ENCODE measurements at regions not wholly inside any gene's neighbourhood (a gene's known extent, or its start where the extent isn't known, plus 50 kb on each side); places are given as distances from the start of the nearest gene placed in this dataset.

GRCh38 chr1:208825300-208825699 lies 581.1 kb upstream of the PLXNA2 start:
- Mint-ChIP-seq H3K27ac (no peak overlapping the region), H3K4me1 (ENCODE audit: low read depth) (no peaks in the 10 kb centered on the region), H3K36me3 (ENCODE audit: low read depth) (no peaks in the 10 kb centered on the region), H3K9me3 (peaks cover 18% of the 10 kb centered on the region), H3K27me3 (ENCODE audit: insufficient read depth) (no peaks in the 10 kb centered on the region), H3K4me3 (no peak overlapping the region)
- DNase-seq = no peak
- TF ChIP-seq CTCF (IDR thresholded peaks at IDR 0.05) = no peak

DNA sequence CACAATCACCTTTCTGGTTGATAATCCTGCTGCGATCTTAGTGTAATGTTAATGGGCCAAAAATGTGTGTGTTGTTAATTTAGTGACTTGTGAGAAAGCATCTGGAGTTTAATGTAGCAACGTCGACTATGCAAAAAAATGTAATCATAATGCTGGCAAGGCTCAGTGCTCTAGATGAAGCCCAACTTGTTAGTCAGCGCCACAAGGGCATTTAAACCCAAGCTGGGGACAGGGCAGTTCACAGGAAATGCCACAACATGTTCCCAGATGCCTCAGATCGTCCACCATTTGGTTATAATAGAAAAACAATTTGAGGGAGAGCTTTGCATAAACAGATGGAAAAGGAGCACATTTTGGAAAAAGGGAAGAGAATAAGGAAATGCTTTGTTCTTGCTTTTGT lies 585.4 kb upstream of the PLXNA2 start:
- H3K36me3 Mint-ChIP-seq (ENCODE audit: low read depth) = no peaks in the 10 kb centered on the region; the same call in 1 of the 2 replicates
- H3K9me3 Mint-ChIP-seq = peaks cover 20% of the 10 kb centered on the region
- no peak overlapping the region for H3K4me3 Mint-ChIP-seq
- TF ChIP-seq CTCF (IDR thresholded peaks at IDR 0.05) = no peak
- no peaks in the 10 kb centered on the region for H3K4me1 Mint-ChIP-seq (ENCODE audit: low read depth)
- H3K27ac Mint-ChIP-seq = no peak overlapping the region
- DNase-seq = no peak
- no peaks in the 10 kb centered on the region; the same call in 1 of the 2 replicates for H3K27me3 Mint-ChIP-seq (ENCODE audit: insufficient read depth)

DNA sequence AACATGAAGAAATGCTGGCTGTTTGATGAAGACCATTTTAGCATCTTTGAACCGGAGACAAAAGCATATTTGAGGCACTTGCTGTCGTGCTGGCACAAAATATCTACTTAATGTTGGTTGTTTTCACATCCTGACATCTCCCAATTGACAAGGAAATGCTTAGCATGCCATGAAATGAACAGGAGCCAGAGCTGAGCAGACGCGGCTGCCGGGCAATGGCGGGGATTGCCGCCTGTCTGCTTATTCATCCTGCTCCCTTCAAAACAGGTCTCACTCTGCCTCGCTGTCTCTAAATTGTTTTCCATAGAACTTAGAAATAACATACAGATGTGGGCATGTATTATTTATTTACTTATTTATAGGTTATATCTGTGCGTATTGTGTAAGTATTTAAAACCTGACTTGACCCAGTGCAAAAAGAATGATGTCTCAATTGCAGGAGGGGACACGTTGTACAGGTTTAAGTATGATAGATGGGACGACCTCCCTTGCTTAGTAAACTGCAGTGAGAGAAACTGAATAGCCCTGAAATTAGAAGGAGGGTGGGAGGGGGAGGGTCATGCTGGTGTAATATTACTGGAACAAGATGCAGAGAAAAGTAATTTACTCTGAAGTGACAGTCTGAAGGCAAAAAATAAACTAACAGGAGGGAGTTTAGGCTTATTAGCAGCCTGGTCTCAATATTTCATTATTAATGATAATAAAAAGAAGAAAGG lies 590.4 kb upstream of the PLXNA2 start:
- H3K36me3 Mint-ChIP-seq (ENCODE audit: low read depth) = no peaks in the 10 kb centered on the region; the same call in 1 of the 2 replicates
- H3K27ac Mint-ChIP-seq = no peak overlapping the region
- no peak for DNase-seq
- H3K4me3 Mint-ChIP-seq = no peak overlapping the region
- H3K4me1 Mint-ChIP-seq (ENCODE audit: low read depth) = no peaks in the 10 kb centered on the region
- H3K9me3 Mint-ChIP-seq = peaks cover 15% of the 10 kb centered on the region
- no peaks in the 10 kb centered on the region; the same call in 1 of the 2 replicates for H3K27me3 Mint-ChIP-seq (ENCODE audit: insufficient read depth)
- no peak for TF ChIP-seq CTCF (IDR thresholded peaks at IDR 0.05)

DNA sequence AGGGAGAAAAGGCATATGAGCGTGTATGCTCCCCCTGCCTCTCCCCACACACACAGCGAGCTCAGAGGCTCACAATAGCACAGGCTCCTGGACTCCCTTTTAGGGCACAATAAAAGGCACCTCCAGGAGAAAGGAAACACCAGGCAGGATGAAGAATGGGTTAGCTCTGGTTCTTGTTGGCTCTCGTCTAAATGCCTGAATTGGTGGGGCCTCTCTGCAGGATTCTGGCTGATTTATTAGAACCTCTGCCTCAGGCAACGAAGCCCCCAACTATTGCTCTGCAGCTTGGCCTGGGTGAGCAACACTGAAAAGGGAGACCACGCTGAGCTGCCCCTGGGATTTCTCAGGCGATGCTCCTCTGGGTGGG lies 590.9 kb upstream of the PLXNA2 start:
- Mint-ChIP-seq H3K4me3 (no peak overlapping the region), H3K9me3 (peaks cover 13% of the 10 kb centered on the region), H3K27ac (no peak overlapping the region), H3K4me1 (ENCODE audit: low read depth) (no peaks in the 10 kb centered on the region), H3K36me3 (ENCODE audit: low read depth) (no peaks in the 10 kb centered on the region; the same call in 1 of the 2 replicates), H3K27me3 (ENCODE audit: insufficient read depth) (no peaks in the 10 kb centered on the region; the same call in 1 of the 2 replicates)
- DNase-seq = no peak
- no peak for TF ChIP-seq CTCF (IDR thresholded peaks at IDR 0.05)

GRCh38 chr1:208835781-208836180 lies 591.6 kb upstream of the PLXNA2 start:
- H3K4me3 Mint-ChIP-seq = no peak overlapping the region
- H3K27ac Mint-ChIP-seq = no peak overlapping the region
- H3K9me3 Mint-ChIP-seq = peaks cover 16% of the 10 kb centered on the region
- no peaks in the 10 kb centered on the region for H3K4me1 Mint-ChIP-seq (ENCODE audit: low read depth)
- DNase-seq = no peak
- H3K36me3 Mint-ChIP-seq (ENCODE audit: low read depth) = no peaks in the 10 kb centered on the region; the same call in 1 of the 2 replicates
- TF ChIP-seq CTCF (IDR thresholded peaks at IDR 0.05) = no peak
- no peaks in the 10 kb centered on the region; the same call in 1 of the 2 replicates for H3K27me3 Mint-ChIP-seq (ENCODE audit: insufficient read depth)

Data from HFFc6 (cell line).